Stimulated activated naive CD8-positive, alpha-beta T cell treated with anti-CD3 and anti-CD28 coated beads, Interleukin-15, Interleukin-2, amounts not matched to agents 100 ng/mL and 50 ng/mL, for 24 hours (primary cell): ENCODE measurements at regions not wholly inside any gene's neighbourhood (a gene's known extent, or its start where the extent isn't known, plus 50 kb on each side); places are given as distances from the start of the nearest gene placed in this dataset.

ENCODE experiments used
- H3K27ac Mint-ChIP-seq: one replicate; pipeline ENCODE4 v1.8.0; 2021; ENCODE audit warnings: mild to moderate bottlenecking, mixed read lengths
- H3K27me3 Mint-ChIP-seq: one replicate; pipeline ENCODE4 v1.8.0; 2021; ENCODE audit warnings: mixed read lengths
- H3K36me3 Mint-ChIP-seq: one replicate; pipeline ENCODE4 v1.8.0; 2021; ENCODE audit warnings: low read depth, mixed read lengths
- H3K4me1 Mint-ChIP-seq: one replicate; pipeline ENCODE4 v1.8.0; 2021; ENCODE audit warnings: low read depth, mixed read lengths
- H3K4me3 Mint-ChIP-seq: one replicate; pipeline ENCODE4 v1.8.0; 2021; ENCODE audit warnings: mild to moderate bottlenecking, mixed read lengths
- H3K9me3 Mint-ChIP-seq: one replicate; pipeline ENCODE4 v1.8.0; 2021; ENCODE audit warnings: mixed read lengths

GRCh38 chr10:65314253-65314652, 1611.6 kb upstream of the LRRTM3 start:
- no peak overlapping the region for H3K4me3 Mint-ChIP-seq

GRCh38 chr10:65319493-65319892, 1606.3 kb upstream of the LRRTM3 start:
- H3K27me3 Mint-ChIP-seq = no peaks in the 10 kb centered on the region
- H3K36me3 Mint-ChIP-seq = no peaks in the 10 kb centered on the region
- no peaks in the 10 kb centered on the region for H3K4me1 Mint-ChIP-seq
- peaks cover 3% of the 10 kb centered on the region for H3K9me3 Mint-ChIP-seq
- H3K27ac Mint-ChIP-seq = no peak overlapping the region
- H3K4me3 Mint-ChIP-seq = no peak overlapping the region

More at GRCh38 chr10:65314253-65314652, 1611.6 kb upstream of the LRRTM3 start:
- no peaks in the 10 kb centered on the region for H3K36me3 Mint-ChIP-seq
- peaks cover 6% of the 10 kb centered on the region for H3K9me3 Mint-ChIP-seq
- H3K27me3 Mint-ChIP-seq = no peaks in the 10 kb centered on the region
- no peaks in the 10 kb centered on the region for H3K4me1 Mint-ChIP-seq
- no peak overlapping the region for H3K27ac Mint-ChIP-seq

- Mint-ChIP-seq H3K27me3 (no peaks in the 10 kb centered on the region), H3K4me3 (no peak overlapping the region)
Observed at GRCh38 chr10:65320236-65321026, 1605.4 kb upstream of the LRRTM3 start.

GRCh38 chr10:65323802-65324201, 1602.0 kb upstream of the LRRTM3 start:
- Mint-ChIP-seq H3K27me3 (no peaks in the 10 kb centered on the region), H3K9me3 (peaks cover 3% of the 10 kb centered on the region), H3K4me3 (no peak overlapping the region)

More at GRCh38 chr10:65320236-65321026, 1605.4 kb upstream of the LRRTM3 start:
- Mint-ChIP-seq H3K4me1 (no peaks in the 10 kb centered on the region), H3K9me3 (peaks cover 3% of the 10 kb centered on the region), H3K36me3 (no peaks in the 10 kb centered on the region), H3K27ac (no peak overlapping the region)

GRCh38 chr10:65325913-65326312, 1599.9 kb upstream of the LRRTM3 start:
- Mint-ChIP-seq H3K36me3 (no peaks in the 10 kb centered on the region), H3K9me3 (no peaks in the 10 kb centered on the region), H3K27ac (no peak overlapping the region), H3K4me1 (no peaks in the 10 kb centered on the region), H3K27me3 (no peaks in the 10 kb centered on the region), H3K4me3 (no peak overlapping the region)

More at GRCh38 chr10:65323802-65324201, 1602.0 kb upstream of the LRRTM3 start:
- Mint-ChIP-seq H3K36me3 (no peaks in the 10 kb centered on the region), H3K4me1 (no peaks in the 10 kb centered on the region), H3K27ac (no peak overlapping the region)

GRCh38 chr10:65328486-65328885, 1597.3 kb upstream of the LRRTM3 start:
- Mint-ChIP-seq H3K9me3 (no peaks in the 10 kb centered on the region), H3K36me3 (no peaks in the 10 kb centered on the region)

GRCh38 chr10:65335311-65335710, 1590.5 kb upstream of the LRRTM3 start:
- Mint-ChIP-seq H3K9me3 (no peaks in the 10 kb centered on the region), H3K4me1 (no peaks in the 10 kb centered on the region), H3K36me3 (no peaks in the 10 kb centered on the region), H3K4me3 (no peak overlapping the region), H3K27ac (no peak overlapping the region), H3K27me3 (no peaks in the 10 kb centered on the region)

More at GRCh38 chr10:65328486-65328885, 1597.3 kb upstream of the LRRTM3 start:
- no peak overlapping the region for H3K27ac Mint-ChIP-seq
- no peak overlapping the region for H3K4me3 Mint-ChIP-seq
- no peaks in the 10 kb centered on the region for H3K4me1 Mint-ChIP-seq
- no peaks in the 10 kb centered on the region for H3K27me3 Mint-ChIP-seq

GRCh38 chr10:65340340-65340739, 1585.5 kb upstream of the LRRTM3 start:
- Mint-ChIP-seq H3K4me1 (no peaks in the 10 kb centered on the region), H3K27me3 (no peaks in the 10 kb centered on the region), H3K4me3 (no peak overlapping the region), H3K27ac (no peak overlapping the region), H3K9me3 (no peaks in the 10 kb centered on the region), H3K36me3 (no peaks in the 10 kb centered on the region)

GRCh38 chr10:65341323-65341925, 1584.4 kb upstream of the LRRTM3 start:
- no peaks in the 10 kb centered on the region for H3K27me3 Mint-ChIP-seq
- H3K4me1 Mint-ChIP-seq = no peaks in the 10 kb centered on the region
- H3K4me3 Mint-ChIP-seq = no peak overlapping the region
- no peaks in the 10 kb centered on the region for H3K36me3 Mint-ChIP-seq
- H3K9me3 Mint-ChIP-seq = no peaks in the 10 kb centered on the region
- H3K27ac Mint-ChIP-seq = no peak overlapping the region

- no peaks in the 10 kb centered on the region for H3K4me1 Mint-ChIP-seq
- no peaks in the 10 kb centered on the region for H3K27me3 Mint-ChIP-seq
- H3K9me3 Mint-ChIP-seq = no peaks in the 10 kb centered on the region
- H3K27ac Mint-ChIP-seq = no peak overlapping the region
- no peak overlapping the region for H3K4me3 Mint-ChIP-seq
- no peaks in the 10 kb centered on the region for H3K36me3 Mint-ChIP-seq
Observed at GRCh38 chr10:65342245-65342644, 1583.6 kb upstream of the LRRTM3 start.

- Mint-ChIP-seq H3K27ac (no peak overlapping the region), H3K36me3 (no peaks in the 10 kb centered on the region), H3K9me3 (peaks cover 6% of the 10 kb centered on the region), H3K4me3 (no peak overlapping the region), H3K4me1 (no peaks in the 10 kb centered on the region), H3K27me3 (no peaks in the 10 kb centered on the region)
Observed at GRCh38 chr10:65346466-65346865, 1579.4 kb upstream of the LRRTM3 start.

- peaks cover 15% of the 10 kb centered on the region for H3K9me3 Mint-ChIP-seq
- no peaks in the 10 kb centered on the region for H3K36me3 Mint-ChIP-seq
- no peaks in the 10 kb centered on the region for H3K27me3 Mint-ChIP-seq
- H3K4me3 Mint-ChIP-seq = no peak overlapping the region
- no peaks in the 10 kb centered on the region for H3K4me1 Mint-ChIP-seq
- H3K27ac Mint-ChIP-seq = no peak overlapping the region
Observed at GRCh38 chr10:65348637-65349036, 1577.2 kb upstream of the LRRTM3 start.

- H3K4me3 Mint-ChIP-seq = no peak overlapping the region
- no peaks in the 10 kb centered on the region for H3K27me3 Mint-ChIP-seq
- H3K36me3 Mint-ChIP-seq = no peaks in the 10 kb centered on the region
- H3K9me3 Mint-ChIP-seq = peaks cover 15% of the 10 kb centered on the region
- H3K4me1 Mint-ChIP-seq = no peaks in the 10 kb centered on the region
- H3K27ac Mint-ChIP-seq = no peak overlapping the region
Observed at GRCh38 chr10:65350611-65351010, 1575.2 kb upstream of the LRRTM3 start.

GRCh38 chr10:65355141-65355680, 1570.6 kb upstream of the LRRTM3 start:
- no peak overlapping the region for H3K27ac Mint-ChIP-seq
- no peak overlapping the region for H3K4me3 Mint-ChIP-seq
- no peaks in the 10 kb centered on the region for H3K36me3 Mint-ChIP-seq
- H3K27me3 Mint-ChIP-seq = no peaks in the 10 kb centered on the region
- H3K9me3 Mint-ChIP-seq = peaks cover 10% of the 10 kb centered on the region
- no peaks in the 10 kb centered on the region for H3K4me1 Mint-ChIP-seq

- H3K27me3 Mint-ChIP-seq = no peaks in the 10 kb centered on the region
- H3K9me3 Mint-ChIP-seq = peaks cover 9% of the 10 kb centered on the region
- no peak overlapping the region for H3K4me3 Mint-ChIP-seq
- H3K27ac Mint-ChIP-seq = no peak overlapping the region
- H3K4me1 Mint-ChIP-seq = no peaks in the 10 kb centered on the region
- no peaks in the 10 kb centered on the region for H3K36me3 Mint-ChIP-seq
Observed at GRCh38 chr10:65358565-65358964, 1567.3 kb upstream of the LRRTM3 start.
